Endothelial cell (in vitro differentiated cells): ENCODE measurements at regions not wholly inside any gene's neighbourhood (a gene's known extent, or its start where the extent isn't known, plus 50 kb on each side); places are given as distances from the start of the nearest gene placed in this dataset.
"Not testable (repeated sequence)": the region's sequence is repeated elsewhere in the genome, so short reads cannot be mapped to it uniquely, and the experiment has no call there.

ENCODE experiments used
- DNase-seq: peaks from one replicate; pipeline ENCODE4 v3.0.0; 2021; ENCODE audit warnings: low spot score
- H3K27ac Mint-ChIP-seq: one replicate; pipeline ENCODE4 v1.8.0; 2021; ENCODE audit warnings: mixed read lengths, inconsistent platforms; ENCODE audit not compliant: unreplicated experiment
- H3K27me3 Mint-ChIP-seq: one replicate; pipeline ENCODE4 v1.8.0; 2021; ENCODE audit warnings: mild to moderate bottlenecking, moderate library complexity, mixed read lengths, inconsistent platforms; ENCODE audit not compliant: unreplicated experiment
- H3K36me3 Mint-ChIP-seq: one replicate; pipeline ENCODE4 v1.8.0; 2021; ENCODE audit warnings: mild to moderate bottlenecking, low read depth, mixed read lengths, inconsistent platforms; ENCODE audit not compliant: unreplicated experiment
- H3K4me1 Mint-ChIP-seq: one replicate; pipeline ENCODE4 v1.8.0; 2021; ENCODE audit warnings: mild to moderate bottlenecking, mixed read lengths, inconsistent platforms; ENCODE audit not compliant: unreplicated experiment
- H3K4me3 Mint-ChIP-seq: one replicate; pipeline ENCODE4 v1.8.0; 2021; ENCODE audit warnings: mild to moderate bottlenecking, mixed read lengths, inconsistent platforms; ENCODE audit not compliant: unreplicated experiment
- H3K9me3 Mint-ChIP-seq: one replicate; pipeline ENCODE4 v1.8.0; 2021; ENCODE audit warnings: mixed read lengths, inconsistent platforms; ENCODE audit not compliant: unreplicated experiment
- CTCF ChIP-seq: fragments of 200-600 bp; sonication (generic); IDR thresholded peaks from one replicate; pipeline ENCODE4 v1.5.0; 2021; ENCODE audit warnings: antibody characterized with exemption; ENCODE audit not compliant: unreplicated experiment

- H3K36me3 Mint-ChIP-seq, result no peaks in the 10 kb centered on the region
- no peak for TF ChIP-seq CTCF
- H3K27ac Mint-ChIP-seq, result no peak overlapping the region
- no peaks in the 10 kb centered on the region for H3K4me1 Mint-ChIP-seq
- H3K4me3 Mint-ChIP-seq, result no peak overlapping the region
- DNase-seq, result no peak
- H3K9me3 Mint-ChIP-seq, result no peaks in the 10 kb centered on the region
- no peaks in the 10 kb centered on the region for H3K27me3 Mint-ChIP-seq
Measured at GRCh38 chr4:115489279-115489678, 375.9 kb upstream of the NDST4 start.

GRCh38 chr4:115485402-115485801 lies 372.0 kb upstream of the NDST4 start:
- Mint-ChIP-seq H3K9me3 (no peaks in the 10 kb centered on the region), H3K27me3 (no peaks in the 10 kb centered on the region), H3K27ac (no peak overlapping the region), H3K4me1 (no peaks in the 10 kb centered on the region), H3K4me3 (no peak overlapping the region), H3K36me3 (no peaks in the 10 kb centered on the region)
- TF ChIP-seq CTCF, result no peak
- no peak for DNase-seq

GRCh38 chr4:115484479-115484878 lies 371.1 kb upstream of the NDST4 start:
- Mint-ChIP-seq H3K4me3 (no peak overlapping the region), H3K27ac (no peak overlapping the region), H3K4me1 (no peaks in the 10 kb centered on the region), H3K27me3 (no peaks in the 10 kb centered on the region), H3K36me3 (no peaks in the 10 kb centered on the region), H3K9me3 (no peaks in the 10 kb centered on the region)
- no peak for TF ChIP-seq CTCF
- no peak for DNase-seq

GRCh38 chr4:115470763-115471162 lies 357.3 kb upstream of the NDST4 start:
- H3K27ac Mint-ChIP-seq, result no peak overlapping the region
- TF ChIP-seq CTCF, result no peak

GRCh38 chr4:115459301-115459700 lies 345.9 kb upstream of the NDST4 start:
- not testable (repeated sequence) for H3K36me3 Mint-ChIP-seq, H3K4me3 Mint-ChIP-seq, H3K4me1 Mint-ChIP-seq, H3K27me3 Mint-ChIP-seq, DNase-seq, H3K27ac Mint-ChIP-seq, H3K9me3 Mint-ChIP-seq

More at GRCh38 chr4:115470763-115471162, 357.3 kb upstream of the NDST4 start:
- DNase-seq, result no peak
- H3K9me3 Mint-ChIP-seq, result no peaks in the 10 kb centered on the region
- H3K4me3 Mint-ChIP-seq, result no peak overlapping the region
- no peaks in the 10 kb centered on the region for H3K36me3 Mint-ChIP-seq
- H3K4me1 Mint-ChIP-seq, result no peaks in the 10 kb centered on the region
- H3K27me3 Mint-ChIP-seq, result no peaks in the 10 kb centered on the region

GRCh38 chr4:115456231-115456630 lies 342.8 kb upstream of the NDST4 start:
- H3K4me3 Mint-ChIP-seq, result no peak overlapping the region
- no peak for DNase-seq
- H3K9me3 Mint-ChIP-seq, result no peaks in the 10 kb centered on the region
- no peaks in the 10 kb centered on the region for H3K27me3 Mint-ChIP-seq
- no peaks in the 10 kb centered on the region for H3K36me3 Mint-ChIP-seq
- H3K27ac Mint-ChIP-seq, result no peak overlapping the region
- no peaks in the 10 kb centered on the region for H3K4me1 Mint-ChIP-seq
- TF ChIP-seq CTCF, result no peak
